SH-SY5Y (cell line): ENCODE measurements at regions not wholly inside any gene's neighbourhood (a gene's known extent, or its start where the extent isn't known, plus 50 kb on each side); places are given as distances from the start of the nearest gene placed in this dataset.

ENCODE experiments used
- GATA2 ChIP-seq: IDR thresholded peaks from 2 replicates; pipeline ENCODE4 v1.6.1; 2011; ENCODE audit warnings: mild to moderate bottlenecking, low read depth, low read length
- GATA3 ChIP-seq: IDR thresholded peaks from 2 replicates; pipeline ENCODE4 v1.6.1; 2011; ENCODE audit warnings: low read depth, mild to moderate bottlenecking, low read length, moderate library complexity

- TF ChIP-seq GATA2 (no peak), GATA3 (no peak)
These were observed 184.3 kb downstream of the CYRIA start for GRCh38 chr2:16481351-16481750.
